GM12873 (cell line): ENCODE measurements at regions not wholly inside any gene's neighbourhood (a gene's known extent, or its start where the extent isn't known, plus 50 kb on each side); places are given as distances from the start of the nearest gene placed in this dataset.

ENCODE experiments used
- TF ChIP-seq, protein P1 (sequence below): IDR thresholded peaks from 2 replicates; pipeline ENCODE4 v1.5.1; 2012; ENCODE audit warnings: low read depth, mild to moderate bottlenecking, moderate library complexity, low read length, control low read depth; ENCODE audit not compliant: insufficient read depth; ENCODE audit errors: missing control alignments

- TF ChIP-seq, protein P1, sequence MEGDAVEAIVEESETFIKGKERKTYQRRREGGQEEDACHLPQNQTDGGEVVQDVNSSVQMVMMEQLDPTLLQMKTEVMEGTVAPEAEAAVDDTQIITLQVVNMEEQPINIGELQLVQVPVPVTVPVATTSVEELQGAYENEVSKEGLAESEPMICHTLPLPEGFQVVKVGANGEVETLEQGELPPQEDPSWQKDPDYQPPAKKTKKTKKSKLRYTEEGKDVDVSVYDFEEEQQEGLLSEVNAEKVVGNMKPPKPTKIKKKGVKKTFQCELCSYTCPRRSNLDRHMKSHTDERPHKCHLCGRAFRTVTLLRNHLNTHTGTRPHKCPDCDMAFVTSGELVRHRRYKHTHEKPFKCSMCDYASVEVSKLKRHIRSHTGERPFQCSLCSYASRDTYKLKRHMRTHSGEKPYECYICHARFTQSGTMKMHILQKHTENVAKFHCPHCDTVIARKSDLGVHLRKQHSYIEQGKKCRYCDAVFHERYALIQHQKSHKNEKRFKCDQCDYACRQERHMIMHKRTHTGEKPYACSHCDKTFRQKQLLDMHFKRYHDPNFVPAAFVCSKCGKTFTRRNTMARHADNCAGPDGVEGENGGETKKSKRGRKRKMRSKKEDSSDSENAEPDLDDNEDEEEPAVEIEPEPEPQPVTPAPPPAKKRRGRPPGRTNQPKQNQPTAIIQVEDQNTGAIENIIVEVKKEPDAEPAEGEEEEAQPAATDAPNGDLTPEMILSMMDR: no peak
Measured at GRCh38 chr9:107868186-107868585, 378.6 kb upstream of the KLF4 start.

DNA sequence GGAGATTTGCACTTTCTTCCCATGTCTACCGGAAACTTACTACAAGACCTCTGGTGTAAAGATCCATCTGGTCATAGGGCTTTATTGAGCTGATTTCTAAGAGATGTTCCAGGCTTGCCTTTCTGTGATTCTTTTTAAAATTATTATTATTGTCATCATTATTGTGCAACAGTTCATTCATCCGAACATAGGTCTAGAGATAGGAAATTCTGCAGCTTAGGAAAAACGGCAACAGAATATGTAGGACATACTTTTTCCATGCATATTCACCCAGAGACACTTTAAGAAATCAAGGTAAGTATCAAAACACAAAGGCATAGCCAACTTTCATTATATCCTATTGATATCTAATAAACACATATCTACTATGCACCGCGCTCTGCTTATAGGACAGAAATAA lies 378.2 kb upstream of the KLF4 start:
- TF ChIP-seq, protein P1: no peak

GRCh38 chr9:107866711-107867311 lies 377.2 kb upstream of the KLF4 start:
- TF ChIP-seq, protein P1: no peak

- TF ChIP-seq, protein P1: no peak
Measured at GRCh38 chr9:107863396-107863795, 373.8 kb upstream of the KLF4 start.

DNA sequence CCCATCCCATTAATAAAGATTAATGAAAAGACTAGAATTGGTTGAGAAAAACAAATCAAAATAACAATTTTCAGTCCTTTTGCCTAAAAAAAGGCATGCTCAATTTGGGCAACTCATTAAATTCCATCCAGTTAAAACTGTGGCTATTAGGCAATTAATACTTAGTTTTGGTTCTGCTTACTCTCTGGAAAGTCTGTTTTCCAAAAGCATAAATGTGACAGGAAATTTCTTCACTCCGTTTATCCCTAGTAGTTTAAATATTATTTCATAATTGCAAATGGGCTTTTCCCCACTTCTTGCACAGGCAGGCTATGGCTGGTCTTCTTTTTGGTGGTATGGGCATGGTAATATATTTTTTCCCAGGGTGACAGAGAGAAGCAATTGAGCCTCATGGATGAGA lies 373.3 kb upstream of the KLF4 start:
- TF ChIP-seq, protein P1: no peak

- TF ChIP-seq, protein P1: no peak
Measured at GRCh38 chr9:107862323-107862722, 372.8 kb upstream of the KLF4 start.

- TF ChIP-seq, protein P1: peak; percentile 2
Measured at GRCh38 chr9:107861075-107861474, 371.5 kb upstream of the KLF4 start.
